Thyroid gland (tissue), 4 donors: ENCODE measurements at regions not wholly inside any gene's neighbourhood (a gene's known extent, or its start where the extent isn't known, plus 50 kb on each side); places are given as distances from the start of the nearest gene placed in this dataset.

Experiments used
- POLR2A ChIP-seq, 2 donors: fragments of 450-650 bp; IDR thresholded peaks; one replicate each; pipeline ENCODE4 v1.6.1; 2017; ENCODE audit warnings: antibody characterized with exemption in 2 of 2, mild to moderate bottlenecking in 2 of 2, moderate library complexity in 1 of 2
- TF ChIP-seq, protein P1 (sequence below), 6 experiments: fragments of 200-600 bp in 3 of 6; fragments of 450-650 bp in 3 of 6; sonication (generic) in 3 of 6; IDR thresholded peaks; one replicate each; pipeline ENCODE4 v1.5.1; 2016 to 2019; ENCODE audit warnings: antibody characterized with exemption in 6 of 6, mild to moderate bottlenecking in 2 of 6, inconsistent platforms in 1 of 6, moderate library complexity in 1 of 6

DNA sequence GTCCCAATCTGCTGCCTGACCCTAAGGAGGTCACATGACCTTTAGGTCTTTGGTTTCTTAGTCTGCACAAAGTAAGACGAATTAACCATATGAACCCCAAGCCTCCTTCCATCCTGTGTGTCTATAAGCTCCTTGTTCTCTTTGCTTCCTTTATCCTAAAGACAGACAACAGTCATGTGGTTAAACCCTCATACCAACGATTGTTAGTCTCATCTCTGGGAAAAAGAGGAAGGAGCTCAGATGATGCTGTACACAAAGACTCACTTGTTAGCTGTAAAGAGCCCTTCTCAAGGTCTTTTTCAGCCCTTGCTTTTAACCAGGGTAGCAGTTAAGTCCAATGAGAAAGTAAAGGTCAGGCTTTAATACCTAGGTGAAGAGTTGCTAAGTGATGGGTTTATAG lies 443.7 kb downstream of the TNS1 start:
- TF ChIP-seq, protein P1, sequence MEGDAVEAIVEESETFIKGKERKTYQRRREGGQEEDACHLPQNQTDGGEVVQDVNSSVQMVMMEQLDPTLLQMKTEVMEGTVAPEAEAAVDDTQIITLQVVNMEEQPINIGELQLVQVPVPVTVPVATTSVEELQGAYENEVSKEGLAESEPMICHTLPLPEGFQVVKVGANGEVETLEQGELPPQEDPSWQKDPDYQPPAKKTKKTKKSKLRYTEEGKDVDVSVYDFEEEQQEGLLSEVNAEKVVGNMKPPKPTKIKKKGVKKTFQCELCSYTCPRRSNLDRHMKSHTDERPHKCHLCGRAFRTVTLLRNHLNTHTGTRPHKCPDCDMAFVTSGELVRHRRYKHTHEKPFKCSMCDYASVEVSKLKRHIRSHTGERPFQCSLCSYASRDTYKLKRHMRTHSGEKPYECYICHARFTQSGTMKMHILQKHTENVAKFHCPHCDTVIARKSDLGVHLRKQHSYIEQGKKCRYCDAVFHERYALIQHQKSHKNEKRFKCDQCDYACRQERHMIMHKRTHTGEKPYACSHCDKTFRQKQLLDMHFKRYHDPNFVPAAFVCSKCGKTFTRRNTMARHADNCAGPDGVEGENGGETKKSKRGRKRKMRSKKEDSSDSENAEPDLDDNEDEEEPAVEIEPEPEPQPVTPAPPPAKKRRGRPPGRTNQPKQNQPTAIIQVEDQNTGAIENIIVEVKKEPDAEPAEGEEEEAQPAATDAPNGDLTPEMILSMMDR (IDR thresholded peaks at IDR 0.05) = no peak
- TF ChIP-seq POLR2A (IDR thresholded peaks at IDR 0.05) = no peak
